ENCODE measurements at regions not wholly inside any gene's neighbourhood (a gene's known extent, or its start where the extent isn't known, plus 50 kb on each side); places are given as distances from the start of the nearest gene placed in this dataset.

- no peak for TF ChIP-seq CTCF (IDR thresholded peaks at IDR 0.05; ENCODE audit: unreplicated experiment)
- Mint-ChIP-seq H3K27me3 (ENCODE audit: insufficient read depth, unreplicated experiment) (no peaks in the 10 kb centered on the region), H3K27ac (ENCODE audit: low read depth, unreplicated experiment) (no peak overlapping the region), H3K4me3 (ENCODE audit: unreplicated experiment) (no peak overlapping the region), H3K36me3 (ENCODE audit: insufficient read depth, unreplicated experiment) (no peaks in the 10 kb centered on the region), H3K9me3 (ENCODE audit: unreplicated experiment) (no peaks in the 10 kb centered on the region), H3K4me1 (ENCODE audit: insufficient read depth, unreplicated experiment) (no peaks in the 10 kb centered on the region)
- peak; percentile 1 for DNase-seq (ENCODE audit: unreplicated experiment)
- intact Hi-C loops (cut with micrococcal nuclease): no loop called here
- POLR2A ChIA-PET: no interaction called here
- no TSS peak for BruUV-seq (replicated peaks)
- CTCF ChIA-PET: no interaction called here
Measured at GRCh38 chr5:106522296-106522695, 1148.4 kb downstream of the EFNA5 start.

- no TSS peak for BruUV-seq (replicated peaks)
- ChIA-PET POLR2A (no interaction called here), CTCF (interaction anchor here (0.6 kb wide), 1 partner anchor 215 kb away, joined by 3 read pairs; no protein-coding TSS in a partner anchor)
- no peak overlapping the region for H3K27ac Mint-ChIP-seq (ENCODE audit: low read depth, unreplicated experiment)
- no peak overlapping the region for H3K4me3 Mint-ChIP-seq (ENCODE audit: unreplicated experiment)
- no peaks in the 10 kb centered on the region for H3K36me3 Mint-ChIP-seq (ENCODE audit: insufficient read depth, unreplicated experiment)
- intact Hi-C loops (cut with micrococcal nuclease): no loop called here
- no peaks in the 10 kb centered on the region for H3K4me1 Mint-ChIP-seq (ENCODE audit: insufficient read depth, unreplicated experiment)
- peak; percentile 71 for DNase-seq (ENCODE audit: unreplicated experiment)
- no peaks in the 10 kb centered on the region for H3K27me3 Mint-ChIP-seq (ENCODE audit: insufficient read depth, unreplicated experiment)
- TF ChIP-seq CTCF (IDR thresholded peaks at IDR 0.05; ENCODE audit: unreplicated experiment): no peak
- H3K9me3 Mint-ChIP-seq (ENCODE audit: unreplicated experiment): no peaks in the 10 kb centered on the region
Measured at GRCh38 chr5:106521701-106522100, 1149.0 kb downstream of the EFNA5 start.

- ChIA-PET CTCF (no interaction called here), POLR2A (interaction anchor here (0.7 to 1.0 kb wide), 2 partner anchors 34 to 879 kb away, joined by 3 to 4 read pairs; no protein-coding TSS in a partner anchor)
- Mint-ChIP-seq H3K36me3 (ENCODE audit: insufficient read depth, unreplicated experiment) (no peaks in the 10 kb centered on the region), H3K27ac (ENCODE audit: low read depth, unreplicated experiment) (no peak overlapping the region), H3K9me3 (ENCODE audit: unreplicated experiment) (no peaks in the 10 kb centered on the region), H3K27me3 (ENCODE audit: insufficient read depth, unreplicated experiment) (no peaks in the 10 kb centered on the region), H3K4me3 (ENCODE audit: unreplicated experiment) (no peak overlapping the region), H3K4me1 (ENCODE audit: insufficient read depth, unreplicated experiment) (no peaks in the 10 kb centered on the region)
- DNase-seq (ENCODE audit: unreplicated experiment): peak; percentile 13
- intact Hi-C loops (cut with micrococcal nuclease): no loop called here
- BruUV-seq (replicated peaks): no TSS peak
- TF ChIP-seq CTCF (IDR thresholded peaks at IDR 0.05; ENCODE audit: unreplicated experiment): no peak
Measured at GRCh38 chr5:106510321-106510720, 1160.4 kb downstream of the EFNA5 start.

GRCh38 chr5:106508894-106509293 lies 1161.8 kb downstream of the EFNA5 start:
- DNase-seq (ENCODE audit: unreplicated experiment): no peak
- intact Hi-C loops (cut with micrococcal nuclease): no loop called here
- H3K27ac Mint-ChIP-seq (ENCODE audit: low read depth, unreplicated experiment): no peak overlapping the region
- H3K36me3 Mint-ChIP-seq (ENCODE audit: insufficient read depth, unreplicated experiment): no peaks in the 10 kb centered on the region
- POLR2A ChIA-PET: no interaction called here
- BruUV-seq (replicated peaks): no TSS peak
- no peaks in the 10 kb centered on the region for H3K4me1 Mint-ChIP-seq (ENCODE audit: insufficient read depth, unreplicated experiment)
- CTCF ChIA-PET: no interaction called here
- no peak for TF ChIP-seq CTCF (IDR thresholded peaks at IDR 0.05; ENCODE audit: unreplicated experiment)
- H3K9me3 Mint-ChIP-seq (ENCODE audit: unreplicated experiment): no peaks in the 10 kb centered on the region
- H3K27me3 Mint-ChIP-seq (ENCODE audit: insufficient read depth, unreplicated experiment): no peaks in the 10 kb centered on the region
- H3K4me3 Mint-ChIP-seq (ENCODE audit: unreplicated experiment): no peak overlapping the region

All from MCF 10A (cell line).